ENCODE measurements at regions not wholly inside any gene's neighbourhood (a gene's known extent, or its start where the extent isn't known, plus 50 kb on each side); places are given as distances from the start of the nearest gene placed in this dataset.

DNA sequence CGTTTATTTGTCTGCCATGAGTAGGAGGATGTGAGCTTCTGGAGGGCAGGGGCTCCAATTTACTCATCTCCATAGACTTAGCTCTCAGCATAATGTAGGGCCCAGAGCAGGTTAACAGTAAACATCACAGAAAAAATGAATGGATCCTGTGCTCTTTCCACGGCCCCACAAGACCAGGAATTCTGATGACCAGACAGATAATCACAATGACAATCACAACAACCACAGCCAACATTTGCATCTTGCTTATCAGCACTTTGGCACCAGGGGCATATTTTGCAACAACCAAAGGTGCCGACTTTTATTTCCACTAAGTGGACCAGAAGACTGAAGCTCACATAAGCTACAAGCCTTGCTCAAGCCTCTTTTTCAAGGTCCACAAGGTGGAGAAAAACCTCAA lies 68.9 kb upstream of the ANKRD34C start:
- peaks cover 4% of the 10 kb centered on the region for H3K27me3 ChIP-seq

GRCh38 chr15:79212589-79213157 lies 69.8 kb upstream of the ANKRD34C start:
- peaks cover 4% of the 10 kb centered on the region for H3K27me3 ChIP-seq

More for the DNA sequence above, 68.9 kb upstream of the ANKRD34C start:
- H3K27ac ChIP-seq = no peak overlapping the region
- no peak overlapping the region for H3K9ac ChIP-seq (ENCODE audit: low read depth in 2 of 2, low read length in 2 of 2)
- DNase-seq = no peak
- intact Hi-C loops (cut with DNase I) = no loop called here
- H3K9me3 ChIP-seq = no peaks in the 10 kb centered on the region
- no peaks in the 10 kb centered on the region for H3K36me3 ChIP-seq
- TF ChIP-seq, protein P1, sequence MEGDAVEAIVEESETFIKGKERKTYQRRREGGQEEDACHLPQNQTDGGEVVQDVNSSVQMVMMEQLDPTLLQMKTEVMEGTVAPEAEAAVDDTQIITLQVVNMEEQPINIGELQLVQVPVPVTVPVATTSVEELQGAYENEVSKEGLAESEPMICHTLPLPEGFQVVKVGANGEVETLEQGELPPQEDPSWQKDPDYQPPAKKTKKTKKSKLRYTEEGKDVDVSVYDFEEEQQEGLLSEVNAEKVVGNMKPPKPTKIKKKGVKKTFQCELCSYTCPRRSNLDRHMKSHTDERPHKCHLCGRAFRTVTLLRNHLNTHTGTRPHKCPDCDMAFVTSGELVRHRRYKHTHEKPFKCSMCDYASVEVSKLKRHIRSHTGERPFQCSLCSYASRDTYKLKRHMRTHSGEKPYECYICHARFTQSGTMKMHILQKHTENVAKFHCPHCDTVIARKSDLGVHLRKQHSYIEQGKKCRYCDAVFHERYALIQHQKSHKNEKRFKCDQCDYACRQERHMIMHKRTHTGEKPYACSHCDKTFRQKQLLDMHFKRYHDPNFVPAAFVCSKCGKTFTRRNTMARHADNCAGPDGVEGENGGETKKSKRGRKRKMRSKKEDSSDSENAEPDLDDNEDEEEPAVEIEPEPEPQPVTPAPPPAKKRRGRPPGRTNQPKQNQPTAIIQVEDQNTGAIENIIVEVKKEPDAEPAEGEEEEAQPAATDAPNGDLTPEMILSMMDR (IDR thresholded peaks at IDR 0.05) = no peak
- no peaks in the 10 kb centered on the region for H3K4me1 ChIP-seq
- H3K4me3 ChIP-seq = no peak overlapping the region

DNA sequence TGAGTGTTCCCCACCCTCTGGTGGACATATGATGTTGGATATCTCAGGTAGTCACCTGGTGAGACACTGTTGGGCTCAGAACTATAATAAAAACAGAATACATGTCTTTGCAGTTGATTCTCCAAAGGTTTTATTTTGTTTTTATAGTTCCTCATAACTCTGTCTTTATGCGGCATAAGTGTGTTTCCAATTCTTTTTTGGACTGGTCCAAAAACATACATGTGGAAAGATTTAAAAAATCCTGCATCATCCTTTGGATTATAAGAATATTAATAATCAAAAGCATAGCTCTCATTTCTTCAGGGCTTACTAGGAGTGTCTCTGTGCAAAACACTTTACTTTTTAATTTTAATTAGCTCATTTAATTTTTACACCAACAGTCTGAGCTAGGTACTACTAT lies 71.0 kb upstream of the ANKRD34C start:
- TF ChIP-seq, protein P1 (IDR thresholded peaks at IDR 0.05) = no peak
- Histone ChIP-seq H3K4me3 (no peak overlapping the region), H3K9ac (ENCODE audit: low read depth in 2 of 2, low read length in 2 of 2) (no peak overlapping the region), H3K9me3 (no peaks in the 10 kb centered on the region), H3K27me3 (peaks cover 4% of the 10 kb centered on the region), H3K36me3 (no peaks in the 10 kb centered on the region), H3K27ac (no peak overlapping the region), H3K4me1 (no peaks in the 10 kb centered on the region)
- intact Hi-C loops (cut with DNase I) = no loop called here
- no peak for DNase-seq

More at GRCh38 chr15:79212589-79213157, 69.8 kb upstream of the ANKRD34C start:
- no peak overlapping the region for H3K4me3 ChIP-seq
- no peaks in the 10 kb centered on the region for H3K36me3 ChIP-seq
- H3K9ac ChIP-seq (ENCODE audit: low read depth in 2 of 2, low read length in 2 of 2) = no peak overlapping the region
- DNase-seq = no peak
- TF ChIP-seq, protein P1 (IDR thresholded peaks at IDR 0.05) = no peak
- H3K9me3 ChIP-seq = no peaks in the 10 kb centered on the region
- H3K27ac ChIP-seq = no peak overlapping the region
- intact Hi-C loops (cut with DNase I) = no loop called here
- no peaks in the 10 kb centered on the region for H3K4me1 ChIP-seq

- TF ChIP-seq, protein P1 (IDR thresholded peaks at IDR 0.05) = no peak
- Histone ChIP-seq H3K27me3 (peaks cover 4% of the 10 kb centered on the region), H3K4me3 (no peak overlapping the region), H3K4me1 (no peaks in the 10 kb centered on the region), H3K27ac (no peak overlapping the region), H3K36me3 (no peaks in the 10 kb centered on the region), H3K9me3 (no peaks in the 10 kb centered on the region), H3K9ac (ENCODE audit: low read depth in 2 of 2, low read length in 2 of 2) (no peak overlapping the region)
- intact Hi-C loops (cut with DNase I) = no loop called here
- no peak for DNase-seq
Observed at GRCh38 chr15:79209690-79210089, 72.8 kb upstream of the ANKRD34C start.

DNA sequence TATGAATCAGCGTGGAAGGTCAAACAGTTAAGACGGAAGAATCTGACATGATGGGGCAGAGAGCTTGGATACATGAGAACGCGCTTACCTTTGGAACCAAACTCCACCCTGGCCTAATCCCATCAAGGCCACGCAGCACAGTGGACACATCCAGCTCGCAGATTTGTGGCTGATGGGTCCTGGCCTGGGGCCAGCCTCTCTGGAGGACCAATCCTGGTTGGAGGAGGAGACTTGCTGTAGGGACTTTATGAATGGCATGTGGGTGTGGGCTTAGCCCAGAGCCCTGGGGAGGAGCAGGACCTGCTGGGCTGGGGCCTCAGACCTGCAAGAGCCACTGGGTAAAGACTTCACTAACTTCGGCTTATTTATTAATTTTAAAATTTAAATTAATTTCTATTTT lies 73.4 kb upstream of the ANKRD34C start:
- intact Hi-C loops (cut with DNase I) = no loop called here
- Histone ChIP-seq H3K27me3 (peaks cover 4% of the 10 kb centered on the region), H3K9me3 (no peaks in the 10 kb centered on the region)

More for the DNA sequence above, 73.4 kb upstream of the ANKRD34C start:
- Histone ChIP-seq H3K9ac (ENCODE audit: low read depth in 2 of 2, low read length in 2 of 2) (no peak overlapping the region), H3K36me3 (no peaks in the 10 kb centered on the region), H3K4me1 (no peaks in the 10 kb centered on the region), H3K27ac (no peak overlapping the region), H3K4me3 (no peak overlapping the region)
- TF ChIP-seq, protein P1 (IDR thresholded peaks at IDR 0.05) = no peak
- no peak for DNase-seq

Measured in colonic mucosa (tissue), 4 donors.